Umbilical cord (tissue), 1 donor: ENCODE measurements at regions not wholly inside any gene's neighbourhood (a gene's known extent, or its start where the extent isn't known, plus 50 kb on each side); places are given as distances from the start of the nearest gene placed in this dataset.
"Not testable (repeated sequence)": the region's sequence is repeated elsewhere in the genome, so short reads cannot be mapped to it uniquely, and the experiment has no call there.

Source experiments
- DNase-seq: peaks from one replicate; pipeline ENCODE4 v3.0.0-alpha.2; 2015; ENCODE audit warnings: low spot score

GRCh38 chr14:105709281-105710118, 183.1 kb downstream of the TMEM121 start:
- no peak for DNase-seq

- no peak for DNase-seq
Measured at GRCh38 chr14:105710119-105711043, 184.0 kb downstream of the TMEM121 start.

- no peak for DNase-seq
Measured at GRCh38 chr14:105711044-105711620, 184.7 kb downstream of the TMEM121 start.

- DNase-seq = no peak
Measured at GRCh38 chr14:105711841-105712460, 185.6 kb downstream of the TMEM121 start.

- not testable (repeated sequence) for DNase-seq
Measured at GRCh38 chr14:105712670-105713069, 186.3 kb downstream of the TMEM121 start.

- not testable (repeated sequence) for DNase-seq
Measured at GRCh38 chr14:105713160-105713559, 186.8 kb downstream of the TMEM121 start.

GRCh38 chr14:105713836-105714235, 187.5 kb downstream of the TMEM121 start:
- DNase-seq = not testable (repeated sequence)

- DNase-seq = not testable (repeated sequence)
Measured at GRCh38 chr14:105718787-105719186, 192.4 kb downstream of the TMEM121 start.

- DNase-seq = not testable (repeated sequence)
Measured at GRCh38 chr14:105720106-105720505, 193.7 kb downstream of the TMEM121 start.

- not testable (repeated sequence) for DNase-seq
Measured at GRCh38 chr14:105720852-105721601, 194.6 kb downstream of the TMEM121 start.

- DNase-seq = not testable (repeated sequence)
Measured at GRCh38 chr14:105721602-105721970, 195.2 kb downstream of the TMEM121 start.

- DNase-seq = not testable (repeated sequence)
Measured at GRCh38 chr14:105721996-105722709, 195.8 kb downstream of the TMEM121 start.

- DNase-seq = not testable (repeated sequence)
Measured at GRCh38 chr14:105723271-105723670, 196.9 kb downstream of the TMEM121 start.

- not testable (repeated sequence) for DNase-seq
Measured at GRCh38 chr14:105723776-105724175, 197.4 kb downstream of the TMEM121 start.

- not testable (repeated sequence) for DNase-seq
Measured at GRCh38 chr14:105729825-105730368, 203.5 kb downstream of the TMEM121 start.

- DNase-seq = not testable (repeated sequence)
Measured at GRCh38 chr14:105730731-105731130, 204.3 kb downstream of the TMEM121 start.

GRCh38 chr14:105731221-105731985, 205.0 kb downstream of the TMEM121 start:
- not testable (repeated sequence) for DNase-seq

GRCh38 chr14:105733081-105734065, 207.0 kb downstream of the TMEM121 start:
- no peak for DNase-seq
